H9 (cell line): ENCODE measurements at regions not wholly inside any gene's neighbourhood (a gene's known extent, or its start where the extent isn't known, plus 50 kb on each side); places are given as distances from the start of the nearest gene placed in this dataset.

Experiments
- DNase-seq: peaks from one replicate; pipeline ENCODE4 v3.0.0-alpha.2; 2017
- H2AFZ ChIP-seq: one replicate; pipeline ENCODE4 v1.6.1; 2013; ENCODE audit warnings: mild to moderate bottlenecking, low read length, control low read depth, moderate library complexity
- H2AK5ac ChIP-seq: 2 replicates; pipeline ENCODE4 v1.6.1; 2013; ENCODE audit warnings: low read length, control low read depth, mixed read lengths; ENCODE audit not compliant: insufficient read length
- H2BK120ac ChIP-seq: one replicate; pipeline ENCODE4 v1.6.1; 2013; ENCODE audit warnings: low read depth, mild to moderate bottlenecking, low read length, control low read depth, inconsistent platforms; ENCODE audit not compliant: poor library complexity, severe bottlenecking
- H2BK12ac ChIP-seq: 2 replicates; pipeline ENCODE4 v1.6.1; 2013; ENCODE audit warnings: low read length, control low read depth, mixed read lengths, low read depth; ENCODE audit not compliant: insufficient read length
- H2BK15ac ChIP-seq: 2 replicates; pipeline ENCODE4 v1.6.1; 2013; ENCODE audit warnings: low read depth, low read length, control low read depth
- H2BK20ac ChIP-seq: one replicate; pipeline ENCODE4 v1.6.1; 2013; ENCODE audit warnings: low read depth, mild to moderate bottlenecking, low read length, control low read depth, inconsistent platforms; ENCODE audit not compliant: poor library complexity, severe bottlenecking
- H2BK5ac ChIP-seq: 2 replicates; pipeline ENCODE4 v1.6.1; 2013; ENCODE audit warnings: low read length, control low read depth, mixed read lengths; ENCODE audit not compliant: insufficient read length
- H3K14ac ChIP-seq: 2 replicates; pipeline ENCODE4 v1.6.1; 2013; ENCODE audit warnings: low read length, control low read depth; ENCODE audit not compliant: insufficient read depth
- H3K18ac ChIP-seq: 2 replicates; pipeline ENCODE4 v1.6.1; 2013; ENCODE audit warnings: low read depth, mild to moderate bottlenecking, mixed read lengths, low read length, control low read depth; ENCODE audit not compliant: insufficient read length
- H3K23ac ChIP-seq: 2 replicates; pipeline ENCODE4 v1.6.1; 2013; ENCODE audit warnings: low read length, control low read depth, mixed read lengths, low read depth; ENCODE audit not compliant: insufficient read length
- H3K23me2 ChIP-seq: 2 replicates; pipeline ENCODE4 v1.6.1; 2013; ENCODE audit warnings: low read depth, mild to moderate bottlenecking, mixed read lengths, low read length, control low read depth; ENCODE audit not compliant: insufficient read length, poor library complexity, severe bottlenecking
- H3K27ac ChIP-seq: 2 replicates; pipeline ENCODE4 v1.5.1; 2013; ENCODE audit warnings: low read length, control low read depth, mixed read lengths, low read depth; ENCODE audit not compliant: insufficient read length
- H3K27me3 ChIP-seq: 2 replicates; pipeline ENCODE4 v1.6.1; 2013; ENCODE audit warnings: low read length, control low read depth, inconsistent platforms; ENCODE audit not compliant: insufficient read depth
- H3K4ac ChIP-seq: 2 replicates; pipeline ENCODE4 v1.6.1; 2013; ENCODE audit warnings: low read depth, mild to moderate bottlenecking, control low read depth, inconsistent platforms, low read length, moderate library complexity
- H3K4me1 ChIP-seq: 2 replicates; pipeline ENCODE4 v1.6.1; 2013; ENCODE audit warnings: low read length, control low read depth, inconsistent platforms; ENCODE audit not compliant: insufficient read depth
- H3K4me2 ChIP-seq: 2 replicates; pipeline ENCODE4 v1.6.1; 2013; ENCODE audit warnings: low read length, control low read depth, mixed read lengths; ENCODE audit not compliant: insufficient read length, insufficient read depth
- H3K56ac ChIP-seq: 2 replicates; pipeline ENCODE4 v1.6.1; 2013; ENCODE audit warnings: low read depth, mild to moderate bottlenecking, mixed read lengths, low read length, control low read depth; ENCODE audit not compliant: insufficient read length
- H3K79me1 ChIP-seq: 2 replicates; pipeline ENCODE4 v1.6.1; 2013; ENCODE audit warnings: low read depth, mild to moderate bottlenecking, moderate library complexity, low read length, control low read depth, inconsistent platforms; ENCODE audit not compliant: insufficient read depth, poor library complexity, severe bottlenecking
- H3K79me2 ChIP-seq: 2 replicates; pipeline ENCODE4 v1.6.1; 2013; ENCODE audit warnings: low read length, control low read depth, inconsistent platforms; ENCODE audit not compliant: insufficient read depth
- H3K9ac ChIP-seq: 2 replicates; pipeline ENCODE4 v1.6.1; 2013; ENCODE audit warnings: low read length, control low read depth, mixed read lengths; ENCODE audit not compliant: insufficient read length; ENCODE audit errors: extremely low read depth
- H3K9me3 ChIP-seq: one replicate; pipeline ENCODE4 v1.6.1; 2013; ENCODE audit warnings: low read depth, low read length, inconsistent platforms; ENCODE audit not compliant: control insufficient read depth
- H3T11ph ChIP-seq: one replicate; pipeline ENCODE4 v1.6.1; 2013; ENCODE audit warnings: mild to moderate bottlenecking, low read length, control low read depth, inconsistent platforms
- H4K20me1 ChIP-seq: one replicate; pipeline ENCODE4 v1.6.1; 2013; ENCODE audit not compliant: control insufficient read depth, insufficient read length, insufficient read depth
- H4K5ac ChIP-seq: 2 replicates; pipeline ENCODE4 v1.6.1; 2013; ENCODE audit warnings: low read depth, mild to moderate bottlenecking, mixed read lengths, low read length, control low read depth; ENCODE audit not compliant: insufficient read length
- H4K8ac ChIP-seq: replicated peaks from 2 replicates; pipeline ENCODE4 v1.6.1; 2013; ENCODE audit warnings: low read length, control low read depth, mixed read lengths, low read depth; ENCODE audit not compliant: insufficient read length
- H4K91ac ChIP-seq: 2 replicates; pipeline ENCODE4 v1.6.1; 2013; ENCODE audit warnings: low read depth, mild to moderate bottlenecking, moderate library complexity, mixed read lengths, low read length, control low read depth; ENCODE audit not compliant: insufficient read length
- H3K27ac Mint-ChIP-seq, 3 experiments: 2 replicates in 2 of 3; 3 replicates in 1 of 3; pipeline ENCODE4 v1.8.0; 2020 to 2021; ENCODE audit warnings: mixed read lengths in 3 of 3, mild to moderate bottlenecking in 1 of 3, moderate library complexity in 1 of 3
- H3K27me3 Mint-ChIP-seq: 2 replicates; pipeline ENCODE4 v1.8.0; 2021; ENCODE audit warnings: low read depth, mild to moderate bottlenecking, moderate library complexity, mixed read lengths
- H3K36me3 Mint-ChIP-seq, 3 experiments: 2 replicates in 2 of 3; 3 replicates in 1 of 3; pipeline ENCODE4 v1.8.0; 2020 to 2021; ENCODE audit warnings: low read depth in 3 of 3, mixed read lengths in 3 of 3; ENCODE audit not compliant: insufficient read depth in 1 of 3
- H3K4me1 Mint-ChIP-seq, 2 experiments: 2 replicates each; pipeline ENCODE4 v1.8.0; 2020; ENCODE audit warnings: mixed read lengths in 2 of 2
- H3K4me3 Mint-ChIP-seq, 2 experiments: 2 replicates in 1 of 2; 3 replicates in 1 of 2; pipeline ENCODE4 v1.8.0; 2020 to 2021; ENCODE audit warnings: mild to moderate bottlenecking in 2 of 2, mixed read lengths in 2 of 2, moderate library complexity in 1 of 2
- H3K9me3 Mint-ChIP-seq, 2 experiments: 2 replicates in 1 of 2; 3 replicates in 1 of 2; pipeline ENCODE4 v1.8.0; 2020; ENCODE audit warnings: mild to moderate bottlenecking in 2 of 2, mixed read lengths in 2 of 2, moderate library complexity in 1 of 2
- WGBS: extraction: QIAGEN DNeasy Blood & Tissue Kit; methylation state at CpG from one replicate; pipeline ENCODE4 v1.1.7; 2013; ENCODE audit warnings: missing lambda C conversion rate, low lambda C conversion rate, mixed read lengths; ENCODE audit not compliant: insufficient read length; ENCODE audit errors: extremely low coverage; 5-methylcytosine and 5-hydroxymethylcytosine counted together
- TF ChIP-seq, protein P1 (sequence below): fragments of 200-600 bp; sonication (generic); conservative IDR thresholded peaks from 3 replicates; pipeline ENCODE4 v1.8.0; 2021; ENCODE audit warnings: antibody characterized with exemption, mild to moderate bottlenecking

DNA sequence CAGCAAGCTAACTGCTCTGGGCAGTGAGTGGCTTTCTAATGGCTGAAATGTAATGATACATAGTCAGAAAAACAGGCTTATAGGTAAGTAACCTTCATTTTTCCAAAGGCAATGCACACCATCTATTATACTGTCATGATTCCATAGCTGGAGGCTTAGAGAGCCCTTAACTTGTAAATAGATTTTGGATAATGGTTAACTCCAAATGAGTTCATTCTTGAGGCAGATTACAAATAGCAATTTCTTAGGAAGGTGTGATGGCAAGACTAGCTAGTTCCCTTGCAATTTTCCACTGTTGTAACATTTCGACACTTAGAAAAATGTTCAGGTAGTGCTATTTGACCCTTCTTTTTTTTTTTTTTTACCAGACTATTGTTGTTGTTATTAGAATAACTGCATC lies 789.8 kb upstream of the PCDH9 start:
- Mint-ChIP-seq H3K4me3 (no peak overlapping the region), H3K27ac (no peak overlapping the region), H3K27me3 (no peaks in the 10 kb centered on the region), H3K4me1 (peaks cover 29 to 31% of the 10 kb centered on the region in 2 experiments), H3K36me3 (peaks cover 3 to 17% (median 14%) of the 10 kb centered on the region in 3 experiments; a peak in 5 of 7 replicates), H3K9me3 (peaks cover 12 to 15% of the 10 kb centered on the region in 2 experiments)
- Histone ChIP-seq H3K18ac (no peak overlapping the region), H3K79me2 (no peaks in the 10 kb centered on the region), H3K4me2 (no peak overlapping the region), H2AK5ac (no peak overlapping the region), H4K8ac (no peak overlapping the region), H2BK120ac (no peak overlapping the region), H3K79me1 (no peaks in the 10 kb centered on the region), H3K14ac (no peak overlapping the region), H4K91ac (no peak overlapping the region), H3K4ac (no peak overlapping the region), H3T11ph (no peak overlapping the region), H3K23me2 (no peaks in the 10 kb centered on the region), H2BK15ac (no peak overlapping the region), H3K9me3 (no peaks in the 10 kb centered on the region), H4K5ac (no peak overlapping the region), H4K20me1 (no peaks in the 10 kb centered on the region), H3K27ac (no peak overlapping the region), H2AFZ (no peak overlapping the region), H3K4me1 (peaks cover 7% of the 10 kb centered on the region; the same call in 1 of the 2 replicates), H2BK5ac (no peak overlapping the region), H3K56ac (no peak overlapping the region), H2BK12ac (no peak overlapping the region), H2BK20ac (no peak overlapping the region), H3K9ac (no peak overlapping the region), H3K23ac (no peak overlapping the region), H3K27me3 (no peaks in the 10 kb centered on the region)
- TF ChIP-seq, protein P1, sequence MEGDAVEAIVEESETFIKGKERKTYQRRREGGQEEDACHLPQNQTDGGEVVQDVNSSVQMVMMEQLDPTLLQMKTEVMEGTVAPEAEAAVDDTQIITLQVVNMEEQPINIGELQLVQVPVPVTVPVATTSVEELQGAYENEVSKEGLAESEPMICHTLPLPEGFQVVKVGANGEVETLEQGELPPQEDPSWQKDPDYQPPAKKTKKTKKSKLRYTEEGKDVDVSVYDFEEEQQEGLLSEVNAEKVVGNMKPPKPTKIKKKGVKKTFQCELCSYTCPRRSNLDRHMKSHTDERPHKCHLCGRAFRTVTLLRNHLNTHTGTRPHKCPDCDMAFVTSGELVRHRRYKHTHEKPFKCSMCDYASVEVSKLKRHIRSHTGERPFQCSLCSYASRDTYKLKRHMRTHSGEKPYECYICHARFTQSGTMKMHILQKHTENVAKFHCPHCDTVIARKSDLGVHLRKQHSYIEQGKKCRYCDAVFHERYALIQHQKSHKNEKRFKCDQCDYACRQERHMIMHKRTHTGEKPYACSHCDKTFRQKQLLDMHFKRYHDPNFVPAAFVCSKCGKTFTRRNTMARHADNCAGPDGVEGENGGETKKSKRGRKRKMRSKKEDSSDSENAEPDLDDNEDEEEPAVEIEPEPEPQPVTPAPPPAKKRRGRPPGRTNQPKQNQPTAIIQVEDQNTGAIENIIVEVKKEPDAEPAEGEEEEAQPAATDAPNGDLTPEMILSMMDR: no peak
- no peak for DNase-seq
- no CpG with 5 or more reads among the region's 1 CpG for WGBS
